Neural crest cell (in vitro differentiated cells): ENCODE measurements at regions not wholly inside any gene's neighbourhood (a gene's known extent, or its start where the extent isn't known, plus 50 kb on each side); places are given as distances from the start of the nearest gene placed in this dataset.

Experiments used
- DNase-seq: peaks from one replicate; pipeline ENCODE4 v3.0.0; 2021; ENCODE audit warnings: low read depth, mixed read lengths, low spot score
- H3K27ac Mint-ChIP-seq: one replicate; pipeline ENCODE4 v1.8.0; 2021; ENCODE audit warnings: mild to moderate bottlenecking, mixed read lengths; ENCODE audit not compliant: unreplicated experiment
- H3K27me3 Mint-ChIP-seq: 2 replicates; pipeline ENCODE4 v1.8.0; 2021; ENCODE audit warnings: low read depth, mild to moderate bottlenecking, mixed read lengths
- H3K36me3 Mint-ChIP-seq: 2 replicates; pipeline ENCODE4 v1.8.0; 2021; ENCODE audit warnings: low read depth, mild to moderate bottlenecking, mixed read lengths
- H3K4me1 Mint-ChIP-seq: 2 replicates; pipeline ENCODE4 v1.8.0; 2021; ENCODE audit warnings: mixed read lengths
- H3K4me3 Mint-ChIP-seq: one replicate; pipeline ENCODE4 v1.8.0; 2021; ENCODE audit warnings: mild to moderate bottlenecking, mixed read lengths
- H3K9me3 Mint-ChIP-seq: 2 replicates; pipeline ENCODE4 v1.8.0; 2021; ENCODE audit warnings: mixed read lengths
- CTCF ChIP-seq: fragments of 200-600 bp; sonication (generic); conservative IDR thresholded peaks from 2 replicates; pipeline ENCODE4 v1.5.0; 2021; ENCODE audit warnings: antibody characterized with exemption, mild to moderate bottlenecking

GRCh38 chr4:114465766-114466165 is 132.8 kb upstream of the UGT8 start:
- DNase-seq = no peak
- Mint-ChIP-seq H3K4me1 (no peaks in the 10 kb centered on the region), H3K36me3 (no peaks in the 10 kb centered on the region), H3K9me3 (no peaks in the 10 kb centered on the region), H3K27me3 (no peaks in the 10 kb centered on the region), H3K27ac (no peak overlapping the region), H3K4me3 (no peak overlapping the region)
- no peak for TF ChIP-seq CTCF

DNA sequence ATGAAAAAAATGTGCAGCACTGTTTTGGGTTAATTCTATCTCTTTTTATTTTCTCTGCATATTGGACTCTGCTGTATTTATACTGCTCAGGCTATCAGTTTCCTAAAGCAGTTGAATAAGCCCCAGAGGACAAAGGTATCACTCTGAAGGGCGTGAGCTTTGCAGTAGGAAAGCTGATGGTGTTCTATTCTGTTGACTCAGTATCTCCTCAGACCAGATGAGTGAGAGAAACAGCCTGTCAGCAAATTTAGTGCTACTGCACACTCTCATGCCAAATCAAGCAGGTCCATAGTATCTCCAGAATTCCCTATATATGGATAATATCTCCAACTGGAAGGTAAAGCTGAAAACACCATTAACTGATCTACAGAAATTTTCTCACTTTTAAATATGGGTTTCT is 132.3 kb upstream of the UGT8 start:
- Mint-ChIP-seq H3K36me3 (no peaks in the 10 kb centered on the region), H3K27me3 (no peaks in the 10 kb centered on the region), H3K9me3 (no peaks in the 10 kb centered on the region), H3K27ac (no peak overlapping the region), H3K4me1 (no peaks in the 10 kb centered on the region), H3K4me3 (no peak overlapping the region)
- no peak for TF ChIP-seq CTCF
- no peak for DNase-seq

DNA sequence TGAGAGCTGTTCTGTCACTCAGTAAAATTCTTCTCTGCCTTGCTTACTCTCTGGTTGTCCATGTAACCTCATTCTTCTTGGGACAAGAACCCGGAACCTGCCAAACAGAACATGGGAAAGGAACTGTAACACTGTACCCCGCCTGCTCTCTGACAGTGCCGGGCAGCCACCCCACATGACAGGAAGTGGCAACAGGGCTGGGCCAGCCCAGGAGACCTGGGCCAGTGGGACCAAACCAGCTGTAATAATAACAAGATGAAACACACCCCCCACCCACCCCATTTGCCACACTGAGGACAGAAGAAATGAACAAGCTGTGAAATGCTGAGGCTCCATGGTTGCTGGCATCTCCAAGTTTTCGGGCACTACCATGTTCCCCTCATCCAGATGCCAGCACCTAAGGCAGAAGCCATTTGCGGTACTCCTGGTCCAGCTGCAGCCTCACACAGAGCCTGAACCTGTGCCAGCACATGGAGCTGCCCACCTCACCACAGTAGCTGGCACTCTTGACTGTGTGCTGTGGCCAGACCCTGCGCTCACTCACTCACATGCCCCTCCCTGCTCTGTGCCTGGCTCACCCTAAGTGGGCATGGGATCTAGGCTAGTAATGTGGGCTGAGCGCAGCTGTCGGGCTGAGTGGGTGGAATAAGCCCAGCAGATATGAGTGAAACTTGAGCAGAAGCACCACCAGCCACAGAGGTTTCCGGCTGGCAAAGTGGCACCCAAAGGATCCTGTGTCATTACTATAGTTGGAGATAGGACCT is 126.2 kb upstream of the UGT8 start:
- Mint-ChIP-seq H3K27me3 (no peaks in the 10 kb centered on the region), H3K9me3 (no peaks in the 10 kb centered on the region), H3K4me1 (no peaks in the 10 kb centered on the region), H3K4me3 (no peak overlapping the region), H3K27ac (no peak overlapping the region), H3K36me3 (no peaks in the 10 kb centered on the region)
- no peak for TF ChIP-seq CTCF
- DNase-seq = no peak

- H3K4me1 Mint-ChIP-seq = no peaks in the 10 kb centered on the region
- H3K4me3 Mint-ChIP-seq = no peak overlapping the region
- H3K36me3 Mint-ChIP-seq = no peaks in the 10 kb centered on the region
- TF ChIP-seq CTCF = no peak
- no peaks in the 10 kb centered on the region for H3K27me3 Mint-ChIP-seq
- no peaks in the 10 kb centered on the region for H3K9me3 Mint-ChIP-seq
- no peak for DNase-seq
- no peak overlapping the region for H3K27ac Mint-ChIP-seq
Observed at GRCh38 chr4:114474188-114474800, 124.3 kb upstream of the UGT8 start.

- no peak for TF ChIP-seq CTCF
- Mint-ChIP-seq H3K27me3 (no peaks in the 10 kb centered on the region), H3K4me1 (no peaks in the 10 kb centered on the region), H3K27ac (no peak overlapping the region), H3K9me3 (peaks cover 5% of the 10 kb centered on the region), H3K4me3 (no peak overlapping the region), H3K36me3 (no peaks in the 10 kb centered on the region)
- no peak for DNase-seq
Observed at GRCh38 chr4:114476310-114476709, 122.3 kb upstream of the UGT8 start.
